ENCODE measurements at regions not wholly inside any gene's neighbourhood (a gene's known extent, or its start where the extent isn't known, plus 50 kb on each side); places are given as distances from the start of the nearest gene placed in this dataset.
"Not testable (repeated sequence)": the region's sequence is repeated elsewhere in the genome, so short reads cannot be mapped to it uniquely, and the experiment has no call there.

DNA sequence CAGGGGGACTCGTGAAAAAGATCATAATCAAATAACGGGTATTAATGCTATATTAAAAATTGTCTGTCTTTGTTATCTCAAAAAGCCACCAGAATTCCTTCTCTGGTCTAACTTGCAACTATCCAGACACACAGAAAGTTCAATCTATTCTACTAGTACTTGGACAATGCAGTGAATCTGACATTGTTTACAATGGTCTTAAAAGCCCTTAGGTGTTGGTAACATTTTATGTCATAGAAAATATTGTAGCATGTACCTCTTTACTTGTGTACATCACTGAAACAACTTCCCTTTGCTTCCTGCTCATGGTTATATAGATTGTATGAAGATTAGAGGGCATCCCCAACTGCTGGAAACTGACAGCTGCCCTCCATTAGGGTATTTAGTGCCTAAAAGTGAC is 71.1 kb upstream of the PPP3CA start:
- no peak for DNase-seq (ENCODE audit: low read depth in 2 of 2)

DNA sequence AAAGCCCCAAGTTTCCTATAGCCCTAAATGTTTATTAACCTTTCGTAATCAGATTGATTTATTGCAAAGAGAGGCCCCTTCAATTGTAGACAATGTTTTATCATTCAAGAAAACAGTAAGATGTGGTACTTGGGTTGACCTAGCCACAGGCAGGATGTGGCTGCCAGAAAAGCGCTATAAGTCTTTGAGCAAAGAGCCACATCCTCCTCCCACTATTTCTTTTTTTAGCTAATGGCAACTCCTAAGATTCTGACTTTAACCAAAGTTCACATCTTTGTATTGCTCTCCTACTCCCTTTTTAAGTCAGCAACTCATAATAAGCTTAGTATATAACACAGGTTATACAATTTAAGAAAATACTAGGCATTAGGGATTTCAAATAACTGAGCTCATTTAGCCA is 70.7 kb upstream of the PPP3CA start:
- no peak for DNase-seq (ENCODE audit: low read depth in 2 of 2)

DNA sequence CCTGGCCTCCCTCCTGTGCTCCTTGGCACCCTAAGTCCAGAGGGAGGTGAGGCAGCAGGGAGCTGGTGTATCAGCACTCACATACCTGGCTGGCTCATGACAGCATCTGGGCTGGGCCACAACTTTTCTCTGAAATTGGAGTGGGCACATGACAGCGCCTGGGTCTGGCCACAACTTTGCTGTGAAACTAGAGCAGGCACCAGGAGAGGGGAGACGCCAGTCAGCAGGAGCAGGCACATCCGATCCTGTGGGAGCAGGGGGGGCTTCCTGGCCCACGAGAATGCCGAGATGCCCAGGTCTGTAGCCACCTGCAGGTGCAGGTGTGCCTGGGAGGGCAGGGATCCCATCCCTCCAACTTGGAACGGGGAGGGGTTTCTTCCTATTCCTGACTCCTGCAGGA is 69.7 kb upstream of the PPP3CA start:
- no peak for DNase-seq (ENCODE audit: low read depth in 2 of 2)

DNA sequence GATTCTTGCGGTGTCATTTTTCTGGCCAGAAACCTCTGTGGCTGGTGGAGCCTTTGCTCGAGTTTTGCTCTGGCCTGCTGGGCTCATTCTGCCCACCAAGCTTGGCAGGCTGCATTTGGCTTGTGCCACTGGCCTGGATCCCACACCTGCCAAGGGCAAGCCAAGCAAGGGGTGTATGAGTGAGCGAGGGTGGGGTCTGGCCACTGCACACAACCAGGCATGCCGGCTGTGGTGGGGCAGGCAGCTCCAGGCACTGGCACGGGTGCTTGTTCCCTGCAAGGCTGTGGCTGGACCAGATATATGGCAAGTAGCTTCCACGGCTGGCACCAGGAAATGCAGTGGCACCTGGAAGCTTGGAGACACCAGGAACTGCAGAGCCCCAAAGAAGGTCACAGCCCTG is 68.6 kb upstream of the PPP3CA start:
- no peak for DNase-seq (ENCODE audit: low read depth in 2 of 2)

DNA sequence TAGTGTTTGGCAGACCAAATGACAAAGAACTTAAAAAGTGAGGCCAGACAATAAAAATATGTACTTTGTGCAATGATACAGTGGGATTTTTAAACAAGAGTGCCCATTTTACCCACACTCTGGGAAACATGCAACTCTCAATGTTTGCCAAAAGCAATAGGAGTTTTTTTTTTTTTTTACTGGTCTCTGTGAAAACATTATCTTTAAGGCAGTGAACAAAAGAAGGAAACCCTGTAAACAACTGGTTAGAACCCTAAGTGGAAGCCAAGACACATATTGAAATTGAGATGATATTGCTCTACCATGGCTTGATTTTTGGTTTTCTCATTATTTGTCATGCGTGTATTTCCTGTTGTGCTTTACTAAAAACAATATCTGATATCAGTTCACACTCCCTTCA is 67.2 kb upstream of the PPP3CA start:
- DNase-seq (ENCODE audit: low read depth in 2 of 2), result peak in 1 of 2 donors; percentile 72

DNA sequence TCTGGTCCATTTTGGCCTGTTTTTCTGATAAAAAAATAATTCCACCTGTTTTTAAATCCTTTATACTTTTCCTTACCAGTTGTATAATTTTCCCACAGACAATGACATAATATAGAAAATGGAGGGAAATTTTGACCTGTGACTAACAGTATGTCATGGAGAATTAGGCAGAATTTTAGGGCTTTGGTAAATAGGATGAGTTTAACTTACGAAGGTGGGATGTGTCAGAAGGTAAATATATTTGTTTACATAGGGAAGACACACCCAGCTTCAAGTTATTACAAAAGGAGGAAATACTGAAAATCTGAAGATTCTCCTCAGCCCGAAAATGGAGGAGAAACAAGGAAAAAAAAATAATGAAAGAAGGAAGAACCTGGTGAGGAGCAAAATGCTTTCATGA is 64.6 kb upstream of the PPP3CA start:
- no peak for DNase-seq (ENCODE audit: low read depth in 2 of 2)

DNA sequence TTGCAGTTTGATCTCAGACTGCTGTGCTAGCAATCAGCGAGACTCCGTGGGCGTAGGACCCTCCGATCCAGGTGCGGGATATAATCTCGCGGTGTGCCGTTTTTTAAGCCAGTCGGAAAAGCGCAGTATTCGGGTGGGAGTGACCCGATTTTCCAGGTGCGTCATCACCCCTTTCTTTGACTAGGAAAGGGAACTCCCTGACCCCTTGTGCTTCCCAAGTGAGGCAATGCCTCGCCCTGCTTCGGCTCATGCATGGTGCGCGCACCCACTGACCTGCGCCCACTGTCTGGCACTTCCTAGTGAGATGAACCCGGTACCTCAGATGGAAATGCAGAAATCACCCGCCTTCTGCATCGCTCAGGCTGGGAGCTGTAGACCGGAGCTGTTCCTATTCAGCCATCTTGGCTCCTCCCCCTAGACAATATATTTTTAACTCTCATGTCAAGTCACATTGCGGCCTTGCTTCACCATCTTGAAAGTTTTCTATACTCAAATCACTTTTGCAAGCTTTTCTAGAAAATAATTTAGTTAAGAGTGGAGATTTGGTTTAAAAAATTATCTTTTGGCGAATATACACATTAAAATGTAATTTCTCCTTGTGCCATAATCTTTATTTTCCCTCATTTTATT is 64.1 kb upstream of the PPP3CA start:
- not testable (repeated sequence) for DNase-seq (ENCODE audit: low read depth in 2 of 2)

DNA sequence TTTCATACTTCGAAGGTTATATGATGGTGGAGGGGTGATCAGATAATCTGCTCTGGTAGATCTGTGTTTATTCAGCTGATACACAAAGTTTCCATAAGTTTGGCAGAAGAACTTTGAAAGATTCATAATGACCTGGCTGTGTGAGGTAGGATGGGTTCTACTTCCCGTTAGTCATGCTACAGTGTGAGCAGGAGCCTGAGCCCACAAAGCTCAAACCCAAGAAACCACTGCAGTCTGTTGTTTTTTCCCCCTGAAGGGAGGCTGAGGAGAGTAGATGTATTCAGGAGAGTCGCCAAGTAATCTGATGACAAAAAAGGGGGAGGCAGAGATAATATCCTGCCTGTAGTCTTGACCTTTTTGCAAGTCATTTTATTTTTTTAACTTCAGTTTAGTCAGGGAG is 52.8 kb upstream of the PPP3CA start:
- peak in 1 of 2 donors; percentile 5 for DNase-seq (ENCODE audit: low read depth in 2 of 2)

DNA sequence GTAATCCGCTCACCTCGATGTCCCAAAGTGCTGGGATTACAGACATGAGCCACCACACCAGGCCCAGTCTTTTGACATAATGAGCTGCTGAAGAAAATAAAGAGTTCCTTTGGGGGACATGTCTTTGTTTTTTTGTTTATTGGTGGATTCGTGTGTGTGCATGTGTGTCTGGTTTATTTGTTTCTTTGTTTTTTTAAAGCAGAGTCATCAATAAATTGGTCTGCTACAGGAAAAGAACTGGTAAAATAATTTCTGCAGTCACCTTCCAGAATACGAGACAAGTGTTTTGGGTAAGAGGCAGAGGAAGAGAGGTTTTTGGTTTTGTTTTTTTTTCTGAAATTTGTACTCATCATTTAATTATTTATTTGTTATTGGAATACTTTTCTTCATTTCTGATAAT is 51.5 kb upstream of the PPP3CA start:
- DNase-seq (ENCODE audit: low read depth in 2 of 2), result no peak

Measured in dermis microvascular lymphatic vessel endothelial cell (primary cell).